ENCODE measurements at regions not wholly inside any gene's neighbourhood (a gene's known extent, or its start where the extent isn't known, plus 50 kb on each side); places are given as distances from the start of the nearest gene placed in this dataset.

DNA sequence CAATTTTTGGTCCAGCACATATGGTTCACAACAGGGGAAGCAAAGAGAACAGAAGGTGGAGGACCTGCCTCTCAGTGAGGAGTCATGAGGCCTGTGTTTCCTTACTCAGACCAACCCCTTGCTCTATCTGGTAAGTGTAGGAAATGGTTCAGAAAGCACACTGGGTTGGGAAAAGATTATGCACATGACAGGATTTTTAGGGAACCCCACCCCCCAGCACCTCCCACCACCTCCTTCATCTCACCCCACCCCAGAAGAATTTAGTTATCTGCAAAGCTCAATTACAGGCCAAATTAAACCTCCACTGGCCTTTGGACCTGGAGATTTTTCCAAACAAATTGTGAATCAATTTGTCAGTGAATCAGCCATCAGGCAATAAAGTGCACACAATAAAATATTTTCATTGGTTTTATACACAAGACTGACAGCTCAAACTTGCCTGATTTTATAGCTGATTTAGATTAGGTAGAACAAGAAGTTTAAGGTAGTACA lies 132.8 kb downstream of the DACT1 start:
- Histone ChIP-seq H3K27ac (no peak overlapping the region), H3K9me3 (no peaks in the 10 kb centered on the region), H3K27me3 (no peaks in the 10 kb centered on the region), H3K36me3 (no peaks in the 10 kb centered on the region), H3K4me3 (no peak overlapping the region), H3K4me1 (ENCODE audit: insufficient read depth) (peaks cover 1% of the 10 kb centered on the region)
- no peak for DNase-seq
- intact Hi-C loops (cut with DNase I), result no loop called here
- no peak for TF ChIP-seq EP300 (IDR thresholded peaks at IDR 0.05)
- TF ChIP-seq POLR2A (IDR thresholded peaks at IDR 0.05), result no peak
- TF ChIP-seq, protein P1, sequence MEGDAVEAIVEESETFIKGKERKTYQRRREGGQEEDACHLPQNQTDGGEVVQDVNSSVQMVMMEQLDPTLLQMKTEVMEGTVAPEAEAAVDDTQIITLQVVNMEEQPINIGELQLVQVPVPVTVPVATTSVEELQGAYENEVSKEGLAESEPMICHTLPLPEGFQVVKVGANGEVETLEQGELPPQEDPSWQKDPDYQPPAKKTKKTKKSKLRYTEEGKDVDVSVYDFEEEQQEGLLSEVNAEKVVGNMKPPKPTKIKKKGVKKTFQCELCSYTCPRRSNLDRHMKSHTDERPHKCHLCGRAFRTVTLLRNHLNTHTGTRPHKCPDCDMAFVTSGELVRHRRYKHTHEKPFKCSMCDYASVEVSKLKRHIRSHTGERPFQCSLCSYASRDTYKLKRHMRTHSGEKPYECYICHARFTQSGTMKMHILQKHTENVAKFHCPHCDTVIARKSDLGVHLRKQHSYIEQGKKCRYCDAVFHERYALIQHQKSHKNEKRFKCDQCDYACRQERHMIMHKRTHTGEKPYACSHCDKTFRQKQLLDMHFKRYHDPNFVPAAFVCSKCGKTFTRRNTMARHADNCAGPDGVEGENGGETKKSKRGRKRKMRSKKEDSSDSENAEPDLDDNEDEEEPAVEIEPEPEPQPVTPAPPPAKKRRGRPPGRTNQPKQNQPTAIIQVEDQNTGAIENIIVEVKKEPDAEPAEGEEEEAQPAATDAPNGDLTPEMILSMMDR (IDR thresholded peaks at IDR 0.05), result no peak

DNA sequence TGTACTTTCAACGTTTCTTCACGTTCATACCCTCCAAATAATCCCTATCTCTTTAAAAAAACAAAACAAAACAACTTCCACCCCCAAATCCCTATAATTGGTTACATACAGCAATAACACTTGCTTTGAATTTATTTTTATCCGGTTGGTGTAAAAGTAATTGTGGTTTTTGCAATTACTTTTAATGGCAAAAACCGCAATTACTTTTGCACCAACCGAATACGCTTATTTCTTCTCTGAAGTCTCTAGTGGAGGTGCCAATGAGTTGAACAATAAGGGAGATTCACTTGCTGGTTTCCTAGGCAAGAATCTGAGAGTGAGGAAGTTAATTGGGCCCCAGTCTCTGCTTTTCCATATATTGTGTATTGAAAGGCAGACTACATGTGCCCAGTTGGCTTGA lies 133.3 kb downstream of the DACT1 start:
- no peak for TF ChIP-seq POLR2A (IDR thresholded peaks at IDR 0.05)
- TF ChIP-seq EP300 (IDR thresholded peaks at IDR 0.05), result no peak
- TF ChIP-seq, protein P1 (IDR thresholded peaks at IDR 0.05), result no peak
- Histone ChIP-seq H3K4me3 (no peak overlapping the region), H3K9me3 (no peaks in the 10 kb centered on the region), H3K27ac (no peak overlapping the region), H3K36me3 (no peaks in the 10 kb centered on the region), H3K27me3 (no peaks in the 10 kb centered on the region), H3K4me1 (ENCODE audit: insufficient read depth) (no peaks in the 10 kb centered on the region)
- WGBS, 3 donors, result 92 to 95% (median 92%) methylated on average over 6 of the region's 6 CpGs
- no peak for DNase-seq
- intact Hi-C loops (cut with DNase I), result no loop called here

DNA sequence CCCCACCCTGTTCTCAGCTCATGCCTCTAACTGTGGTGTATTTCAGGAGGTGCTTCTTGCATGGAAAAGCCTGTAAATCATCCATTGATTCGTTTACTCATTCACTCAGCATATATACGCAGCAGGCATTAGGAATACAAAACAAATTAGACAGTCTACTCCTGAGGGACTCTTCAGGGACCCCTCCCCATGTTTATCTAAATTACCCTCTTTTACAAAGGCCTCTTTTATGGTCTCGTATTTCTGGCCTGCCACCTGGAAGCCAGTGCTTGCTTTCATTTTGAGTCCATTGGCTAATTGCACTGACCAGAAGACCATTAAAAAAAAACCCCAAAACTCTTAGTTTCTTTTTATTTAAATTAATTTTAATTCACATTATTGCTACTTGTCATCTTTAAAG lies 134.4 kb downstream of the DACT1 start:
- DNase-seq, result no peak
- Histone ChIP-seq H3K4me1 (ENCODE audit: insufficient read depth) (no peaks in the 10 kb centered on the region), H3K36me3 (no peaks in the 10 kb centered on the region), H3K27ac (no peak overlapping the region), H3K27me3 (no peaks in the 10 kb centered on the region), H3K9me3 (no peaks in the 10 kb centered on the region), H3K4me3 (no peak overlapping the region)
- TF ChIP-seq POLR2A (IDR thresholded peaks at IDR 0.05) (no peak), EP300 (IDR thresholded peaks at IDR 0.05) (no peak)
- TF ChIP-seq, protein P1 (IDR thresholded peaks at IDR 0.05), result no peak
- 93 to 94% (median 93%) methylated on average over 3 of the region's 3 CpGs for WGBS, 3 donors
- intact Hi-C loops (cut with DNase I), result no loop called here

DNA sequence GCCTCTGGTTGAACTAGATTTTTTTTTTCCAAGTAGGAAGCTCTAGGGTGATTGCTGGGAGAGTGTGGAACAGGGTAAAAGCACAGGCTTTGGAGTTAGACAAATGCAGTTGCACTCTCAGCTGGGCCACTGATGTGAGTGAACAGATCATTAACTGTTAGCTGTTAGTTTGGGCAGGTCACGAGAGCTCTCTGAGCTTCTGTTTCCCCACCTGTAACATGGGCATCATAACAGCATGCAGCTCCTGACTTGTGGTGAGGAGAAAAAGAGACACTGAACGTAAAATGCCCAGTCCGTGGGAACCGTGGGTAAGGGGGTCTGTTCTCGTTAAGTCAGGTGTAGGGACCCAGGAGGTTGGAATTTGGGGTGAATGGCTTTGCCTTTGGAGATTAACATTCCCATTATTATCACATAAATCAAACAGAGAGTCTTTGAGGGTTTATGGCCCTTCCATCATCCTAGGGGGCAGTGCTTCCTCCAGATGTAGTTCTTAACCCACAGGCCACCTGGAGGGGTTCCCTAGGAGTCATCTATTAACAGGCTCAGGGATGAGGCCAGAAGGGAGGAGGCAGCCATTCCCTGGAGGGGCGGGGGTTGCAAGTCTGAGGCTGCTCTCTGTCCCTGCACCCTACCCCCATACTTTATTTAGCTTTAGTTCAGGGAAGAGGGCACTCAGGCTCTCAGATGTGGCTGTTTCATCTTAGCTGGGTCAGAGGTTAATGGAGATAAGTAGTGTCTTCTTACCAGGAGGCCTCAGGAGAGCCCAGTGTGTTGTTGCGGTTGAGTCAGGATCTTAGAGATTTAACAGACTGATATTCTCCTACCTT lies 135.2 kb downstream of the DACT1 start:
- 87 to 94% (median 93%) methylated on average over 7 of the region's 7 CpGs for WGBS, 3 donors
- H3K27ac ChIP-seq, result no peak overlapping the region
- no peaks in the 10 kb centered on the region for H3K27me3 ChIP-seq
- intact Hi-C loops (cut with DNase I), result no loop called here
- H3K4me3 ChIP-seq, result no peak overlapping the region
- no peaks in the 10 kb centered on the region for H3K4me1 ChIP-seq (ENCODE audit: insufficient read depth)
- TF ChIP-seq, protein P1 (IDR thresholded peaks at IDR 0.05), result no peak
- no peak for TF ChIP-seq EP300 (IDR thresholded peaks at IDR 0.05)
- no peak for TF ChIP-seq POLR2A (IDR thresholded peaks at IDR 0.05)
- no peaks in the 10 kb centered on the region for H3K36me3 ChIP-seq
- no peaks in the 10 kb centered on the region for H3K9me3 ChIP-seq
- DNase-seq, result no peak
